ENCODE measurements at regions not wholly inside any gene's neighbourhood (a gene's known extent, or its start where the extent isn't known, plus 50 kb on each side); places are given as distances from the start of the nearest gene placed in this dataset.

DNA sequence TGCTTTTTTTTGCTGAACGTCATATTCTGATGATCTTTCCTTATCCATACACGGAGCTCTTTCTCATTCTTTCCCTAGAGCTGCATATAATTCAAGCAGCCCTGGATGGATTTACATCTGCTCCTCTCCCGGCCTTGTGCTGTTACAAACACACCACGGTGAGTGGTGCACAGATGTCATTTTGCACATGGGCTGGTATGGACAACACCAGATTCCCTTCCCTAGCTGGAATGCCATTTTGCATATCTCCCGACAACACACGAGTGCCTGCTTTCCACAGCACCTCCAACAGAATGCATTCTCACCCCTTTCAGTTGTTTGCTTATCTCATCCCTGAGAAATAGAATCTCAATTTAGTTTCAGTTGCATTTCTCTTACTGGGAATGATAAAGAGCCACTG, 69.5 kb upstream of the AFDN start:
- BruUV-seq (replicated peaks), result no TSS peak
- intact Hi-C loops (cut with micrococcal nuclease; ENCODE audit: unreplicated experiment), result no loop called here
- TF ChIP-seq, protein P1, sequence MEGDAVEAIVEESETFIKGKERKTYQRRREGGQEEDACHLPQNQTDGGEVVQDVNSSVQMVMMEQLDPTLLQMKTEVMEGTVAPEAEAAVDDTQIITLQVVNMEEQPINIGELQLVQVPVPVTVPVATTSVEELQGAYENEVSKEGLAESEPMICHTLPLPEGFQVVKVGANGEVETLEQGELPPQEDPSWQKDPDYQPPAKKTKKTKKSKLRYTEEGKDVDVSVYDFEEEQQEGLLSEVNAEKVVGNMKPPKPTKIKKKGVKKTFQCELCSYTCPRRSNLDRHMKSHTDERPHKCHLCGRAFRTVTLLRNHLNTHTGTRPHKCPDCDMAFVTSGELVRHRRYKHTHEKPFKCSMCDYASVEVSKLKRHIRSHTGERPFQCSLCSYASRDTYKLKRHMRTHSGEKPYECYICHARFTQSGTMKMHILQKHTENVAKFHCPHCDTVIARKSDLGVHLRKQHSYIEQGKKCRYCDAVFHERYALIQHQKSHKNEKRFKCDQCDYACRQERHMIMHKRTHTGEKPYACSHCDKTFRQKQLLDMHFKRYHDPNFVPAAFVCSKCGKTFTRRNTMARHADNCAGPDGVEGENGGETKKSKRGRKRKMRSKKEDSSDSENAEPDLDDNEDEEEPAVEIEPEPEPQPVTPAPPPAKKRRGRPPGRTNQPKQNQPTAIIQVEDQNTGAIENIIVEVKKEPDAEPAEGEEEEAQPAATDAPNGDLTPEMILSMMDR (IDR thresholded peaks at IDR 0.05; ENCODE audit: unreplicated experiment), result no peak
- Mint-ChIP-seq H3K36me3 (ENCODE audit: insufficient read depth, unreplicated experiment) (no peaks in the 10 kb centered on the region), H3K27ac (ENCODE audit: unreplicated experiment) (no peak overlapping the region), H3K4me3 (ENCODE audit: low read depth, unreplicated experiment) (no peak overlapping the region), H3K27me3 (ENCODE audit: unreplicated experiment) (peaks cover 19% of the 10 kb centered on the region), H3K4me1 (ENCODE audit: low read depth, unreplicated experiment) (peaks cover 19% of the 10 kb centered on the region), H3K9me3 (ENCODE audit: low read depth, unreplicated experiment) (no peaks in the 10 kb centered on the region)
- CTCF ChIA-PET, result no interaction called here
- DNase-seq, result no peak

DNA sequence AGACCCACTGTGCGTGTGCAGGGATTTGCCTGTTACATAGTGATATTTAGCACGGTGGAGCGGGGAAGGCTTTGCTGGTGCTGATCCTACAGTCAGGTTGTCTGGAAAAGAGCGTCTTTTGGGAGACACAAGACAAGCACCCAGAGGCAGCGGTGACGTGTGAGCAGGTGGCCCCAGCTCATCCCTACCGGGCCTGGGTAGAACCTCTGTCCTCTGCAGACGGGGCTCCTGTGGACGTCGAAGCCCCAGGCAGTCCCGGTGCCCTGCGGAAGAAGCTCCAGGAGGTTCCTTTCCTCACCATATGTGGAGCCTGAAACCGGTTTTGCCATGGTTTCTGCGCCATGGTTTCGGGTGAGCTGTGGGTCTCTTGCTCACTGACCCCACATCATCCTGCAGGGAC, 68.9 kb upstream of the AFDN start:
- H3K9me3 Mint-ChIP-seq (ENCODE audit: low read depth, unreplicated experiment), result no peaks in the 10 kb centered on the region
- H3K27ac Mint-ChIP-seq (ENCODE audit: unreplicated experiment), result no peak overlapping the region
- BruUV-seq (replicated peaks), result no TSS peak
- H3K4me3 Mint-ChIP-seq (ENCODE audit: low read depth, unreplicated experiment), result no peak overlapping the region
- no peaks in the 10 kb centered on the region for H3K36me3 Mint-ChIP-seq (ENCODE audit: insufficient read depth, unreplicated experiment)
- no peak for DNase-seq
- peaks cover 25% of the 10 kb centered on the region for H3K4me1 Mint-ChIP-seq (ENCODE audit: low read depth, unreplicated experiment)
- TF ChIP-seq, protein P1 (IDR thresholded peaks at IDR 0.05; ENCODE audit: unreplicated experiment), result no peak
- H3K27me3 Mint-ChIP-seq (ENCODE audit: unreplicated experiment), result peaks cover 19% of the 10 kb centered on the region
- CTCF ChIA-PET, result no interaction called here
- intact Hi-C loops (cut with micrococcal nuclease; ENCODE audit: unreplicated experiment), result no loop called here

DNA sequence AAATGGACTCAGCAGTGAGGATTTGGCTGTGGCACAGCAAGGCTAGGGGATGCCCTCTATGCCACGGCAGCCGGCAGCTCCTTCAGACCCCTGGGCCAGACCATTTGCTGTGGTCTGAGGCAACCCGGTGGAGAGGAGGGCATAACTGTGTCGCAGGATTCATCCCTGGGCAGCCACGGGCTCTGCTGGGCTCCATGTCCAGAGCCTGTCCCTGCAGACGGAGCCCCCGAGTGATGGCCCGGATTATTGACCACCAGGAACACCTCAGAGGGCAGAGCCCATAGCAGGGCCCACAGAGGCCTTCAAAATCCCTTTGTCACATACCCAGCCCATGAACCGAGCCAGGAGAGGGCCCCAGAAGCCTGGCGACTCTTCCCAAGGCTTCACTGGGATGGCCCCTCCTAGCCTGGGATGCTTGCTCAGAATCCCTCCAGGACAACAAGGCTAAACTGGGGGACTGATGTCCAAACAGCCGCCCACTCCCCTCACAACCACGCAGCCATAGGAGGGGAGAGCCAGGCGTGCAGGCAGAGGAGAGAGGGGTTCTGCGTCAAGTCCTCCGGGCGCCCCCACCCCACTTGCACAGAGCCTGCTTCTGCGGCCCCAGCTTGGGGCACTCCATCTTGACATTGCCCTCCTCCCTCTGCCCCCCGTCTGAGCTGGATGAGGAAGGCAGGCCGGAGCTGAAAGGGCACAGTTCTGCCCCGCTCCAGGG, 68.2 kb upstream of the AFDN start:
- CTCF ChIA-PET, result no interaction called here
- no peaks in the 10 kb centered on the region for H3K36me3 Mint-ChIP-seq (ENCODE audit: insufficient read depth, unreplicated experiment)
- no peak for DNase-seq
- intact Hi-C loops (cut with micrococcal nuclease; ENCODE audit: unreplicated experiment), result no loop called here
- H3K27ac Mint-ChIP-seq (ENCODE audit: unreplicated experiment), result no peak overlapping the region
- no peaks in the 10 kb centered on the region for H3K9me3 Mint-ChIP-seq (ENCODE audit: low read depth, unreplicated experiment)
- H3K4me1 Mint-ChIP-seq (ENCODE audit: low read depth, unreplicated experiment), result peaks cover 28% of the 10 kb centered on the region
- peaks cover 19% of the 10 kb centered on the region for H3K27me3 Mint-ChIP-seq (ENCODE audit: unreplicated experiment)
- BruUV-seq (replicated peaks), result no TSS peak
- TF ChIP-seq, protein P1 (IDR thresholded peaks at IDR 0.05; ENCODE audit: unreplicated experiment), result no peak
- H3K4me3 Mint-ChIP-seq (ENCODE audit: low read depth, unreplicated experiment), result no peak overlapping the region

DNA sequence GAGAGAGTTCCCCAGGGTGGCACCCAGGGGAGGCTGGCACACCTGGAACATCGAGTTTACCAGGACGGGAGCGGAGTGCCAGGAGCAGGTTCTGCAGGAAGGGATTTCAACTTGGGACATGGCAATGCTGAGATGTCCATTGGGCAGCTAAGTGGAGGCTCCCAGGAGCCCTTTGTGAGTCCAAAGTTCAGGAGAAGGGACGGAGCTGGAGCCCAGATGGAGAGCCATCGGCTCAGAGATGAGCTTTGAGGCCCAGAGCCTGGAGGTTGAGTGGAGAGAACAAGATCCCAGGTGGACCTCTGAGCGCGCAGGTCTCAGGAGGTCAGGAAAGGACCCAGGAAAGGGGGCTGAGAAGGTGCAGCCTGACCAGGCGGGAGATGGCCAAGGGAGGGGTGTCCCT, 67.5 kb upstream of the AFDN start:
- Mint-ChIP-seq H3K4me3 (ENCODE audit: low read depth, unreplicated experiment) (no peak overlapping the region), H3K27me3 (ENCODE audit: unreplicated experiment) (peaks cover 19% of the 10 kb centered on the region)

More for the DNA sequence above, 67.5 kb upstream of the AFDN start:
- CTCF ChIA-PET, result interaction anchor here (0.6 kb wide), 1 partner anchor 59 kb away, joined by 9 read pairs; no protein-coding TSS in a partner anchor
- H3K36me3 Mint-ChIP-seq (ENCODE audit: insufficient read depth, unreplicated experiment), result no peaks in the 10 kb centered on the region
- no peak for DNase-seq
- no peaks in the 10 kb centered on the region for H3K9me3 Mint-ChIP-seq (ENCODE audit: low read depth, unreplicated experiment)
- BruUV-seq (replicated peaks), result no TSS peak
- intact Hi-C loops (cut with micrococcal nuclease; ENCODE audit: unreplicated experiment), result no loop called here
- H3K4me1 Mint-ChIP-seq (ENCODE audit: low read depth, unreplicated experiment), result peaks cover 28% of the 10 kb centered on the region
- TF ChIP-seq, protein P1 (IDR thresholded peaks at IDR 0.05; ENCODE audit: unreplicated experiment), result no peak
- H3K27ac Mint-ChIP-seq (ENCODE audit: unreplicated experiment), result no peak overlapping the region
